GM19468 (cell line): ENCODE measurements at regions not wholly inside any gene's neighbourhood (a gene's known extent, or its start where the extent isn't known, plus 50 kb on each side); places are given as distances from the start of the nearest gene placed in this dataset.
"Not testable (repeated sequence)": the region's sequence is repeated elsewhere in the genome, so short reads cannot be mapped to it uniquely, and the experiment has no call there.

ENCODE experiments used
- ATAC-seq: cut with Tn5 transposase; IDR thresholded peaks from one replicate; pipeline ENCODE4 v1.9.1; 2021; ENCODE audit warnings: mild to moderate bottlenecking, moderate library complexity, moderate number of reproducible peaks; ENCODE audit not compliant: unreplicated experiment; ENCODE audit errors: extremely low read depth

- ATAC-seq = not testable (repeated sequence)
Observed at GRCh38 chr1:91207691-91208090, 185.9 kb upstream of the ZNF644 start.

- ATAC-seq = not testable (repeated sequence)
Observed at GRCh38 chr1:91204150-91204549, 182.3 kb upstream of the ZNF644 start.

GRCh38 chr1:91201694-91202093, 179.9 kb upstream of the ZNF644 start:
- no peak for ATAC-seq

GRCh38 chr1:91201176-91201575, 179.3 kb upstream of the ZNF644 start:
- no peak for ATAC-seq

GRCh38 chr1:91200675-91201074, 178.8 kb upstream of the ZNF644 start:
- no peak for ATAC-seq

- no peak for ATAC-seq
Observed at GRCh38 chr1:91199988-91200387, 178.2 kb upstream of the ZNF644 start.

- no peak for ATAC-seq
Observed at GRCh38 chr1:91190996-91191395, 169.2 kb upstream of the ZNF644 start.

GRCh38 chr1:91189096-91189495, 167.3 kb upstream of the ZNF644 start:
- ATAC-seq = no peak

GRCh38 chr1:91182807-91183206, 161.0 kb upstream of the ZNF644 start:
- not testable (repeated sequence) for ATAC-seq

GRCh38 chr1:91176250-91176649, 154.4 kb upstream of the ZNF644 start:
- ATAC-seq = no peak

GRCh38 chr1:91174734-91175133, 152.9 kb upstream of the ZNF644 start:
- ATAC-seq = no peak

- no peak for ATAC-seq
Observed at GRCh38 chr1:91173346-91173890, 151.6 kb upstream of the ZNF644 start.

GRCh38 chr1:91172541-91172940, 150.7 kb upstream of the ZNF644 start:
- ATAC-seq = no peak

GRCh38 chr1:91171898-91172297, 150.1 kb upstream of the ZNF644 start:
- no peak for ATAC-seq

- ATAC-seq = no peak
Observed at GRCh38 chr1:91170571-91170970, 148.7 kb upstream of the ZNF644 start.

GRCh38 chr1:91166106-91166712, 144.4 kb upstream of the ZNF644 start:
- ATAC-seq = no peak

GRCh38 chr1:91165033-91165654, 143.3 kb upstream of the ZNF644 start:
- peak; percentile 63 for ATAC-seq

- ATAC-seq = no peak
Observed at GRCh38 chr1:91162613-91163012, 140.8 kb upstream of the ZNF644 start.

- no peak for ATAC-seq
Observed at GRCh38 chr1:91161749-91162148, 139.9 kb upstream of the ZNF644 start.

- no peak for ATAC-seq
Observed at GRCh38 chr1:91161166-91161565, 139.3 kb upstream of the ZNF644 start.

- ATAC-seq = no peak
Observed at GRCh38 chr1:91160363-91161075, 138.7 kb upstream of the ZNF644 start.
